GM21723 (cell line): ENCODE measurements at regions not wholly inside any gene's neighbourhood (a gene's known extent, or its start where the extent isn't known, plus 50 kb on each side); places are given as distances from the start of the nearest gene placed in this dataset.

Experiments used
- ATAC-seq: cut with Tn5 transposase; IDR thresholded peaks from one replicate; pipeline ENCODE4 v1.9.1; 2021; ENCODE audit warnings: mild to moderate bottlenecking, moderate library complexity; ENCODE audit not compliant: unreplicated experiment

- ATAC-seq: no peak
These were observed 94.6 kb upstream of the FAM47C start for GRCh38 chrX:36913551-36913950.

DNA sequence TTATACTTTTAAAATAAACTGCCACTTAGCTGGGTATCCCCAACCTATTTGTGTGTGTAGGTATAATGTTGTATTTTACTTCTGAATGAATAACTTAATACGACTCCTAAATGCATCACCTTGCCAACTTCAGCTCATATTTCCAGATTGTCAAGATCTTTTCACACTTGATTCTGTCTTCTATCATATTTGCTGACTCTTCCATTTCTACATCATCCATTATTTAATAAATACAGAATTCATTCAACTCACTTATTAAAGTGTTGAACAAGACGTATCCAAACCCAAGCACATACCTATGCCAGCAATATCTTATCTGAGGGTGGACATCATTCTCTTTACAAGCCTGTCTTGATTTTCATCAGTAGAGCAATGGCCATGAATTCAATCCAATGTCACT lies 91.2 kb upstream of the FAM47C start:
- ATAC-seq: no peak

GRCh38 chrX:36927712-36928111 lies 80.5 kb upstream of the FAM47C start:
- ATAC-seq: no peak

DNA sequence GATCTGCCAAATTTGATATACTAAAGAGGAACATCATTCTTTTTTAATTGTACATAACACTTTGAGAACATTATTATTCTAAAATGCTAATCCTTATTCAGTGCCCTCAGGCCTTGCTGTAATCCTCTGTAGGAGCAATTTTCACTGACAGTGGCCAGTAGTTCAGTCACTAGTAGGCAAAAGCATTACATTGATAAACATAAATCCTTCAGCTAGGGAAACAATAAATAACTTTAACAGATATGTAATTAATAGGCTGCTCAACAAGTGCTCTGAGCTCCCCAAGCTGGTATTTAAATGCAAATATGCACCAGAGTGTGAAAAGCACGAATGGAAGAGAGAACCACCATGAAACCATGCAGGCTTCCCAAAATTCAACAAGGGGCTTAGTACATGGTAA lies 77.7 kb upstream of the FAM47C start:
- no peak for ATAC-seq

- no peak for ATAC-seq
These were observed 61.0 kb upstream of the FAM47C start for GRCh38 chrX:36947214-36947613.

GRCh38 chrX:36950495-36951253 lies 57.5 kb upstream of the FAM47C start:
- ATAC-seq: no peak

GRCh38 chrX:36957425-36958328 lies 50.5 kb upstream of the FAM47C start:
- no peak for ATAC-seq
